ENCODE measurements at regions not wholly inside any gene's neighbourhood (a gene's known extent, or its start where the extent isn't known, plus 50 kb on each side); places are given as distances from the start of the nearest gene placed in this dataset.

- no peak for DNase-seq
These were observed 58.5 kb downstream of the MAIP1 start for GRCh38 chr2:200013906-200014305.

GRCh38 chr2:200021449-200022114 lies 66.2 kb downstream of the MAIP1 start:
- no peak for DNase-seq

GRCh38 chr2:200022511-200022910 lies 67.1 kb downstream of the MAIP1 start:
- no peak for DNase-seq

- DNase-seq, result no peak
These were observed 68.2 kb downstream of the MAIP1 start for GRCh38 chr2:200023570-200023969.

- DNase-seq, result no peak
These were observed 70.3 kb downstream of the MAIP1 start for GRCh38 chr2:200025717-200026116.

GRCh38 chr2:200026332-200027230 lies 71.2 kb downstream of the MAIP1 start:
- no peak for DNase-seq

GRCh38 chr2:200028998-200029397 lies 73.6 kb downstream of the MAIP1 start:
- DNase-seq, result no peak

GRCh38 chr2:200032895-200033294 lies 77.5 kb downstream of the MAIP1 start:
- DNase-seq, result no peak

GRCh38 chr2:200033929-200034328 lies 78.5 kb downstream of the MAIP1 start:
- DNase-seq, result no peak

- no peak for DNase-seq
These were observed 79.4 kb downstream of the MAIP1 start for GRCh38 chr2:200034816-200035215.

- no peak for DNase-seq
These were observed 84.6 kb downstream of the MAIP1 start for GRCh38 chr2:200039724-200040650.

GRCh38 chr2:200040831-200041230 lies 85.4 kb downstream of the MAIP1 start:
- DNase-seq, result no peak

- no peak for DNase-seq
These were observed 86.3 kb downstream of the MAIP1 start for GRCh38 chr2:200041639-200042038.

- no peak for DNase-seq
These were observed 86.8 kb downstream of the MAIP1 start for GRCh38 chr2:200042102-200042735.

GRCh38 chr2:200042944-200043343 lies 87.6 kb downstream of the MAIP1 start:
- no peak for DNase-seq

GRCh38 chr2:200044453-200044852 lies 89.1 kb downstream of the MAIP1 start:
- no peak for DNase-seq

- no peak for DNase-seq
These were observed 93.0 kb downstream of the MAIP1 start for GRCh38 chr2:200048421-200048820.

- DNase-seq, result no peak
These were observed 93.7 kb downstream of the MAIP1 start for GRCh38 chr2:200049086-200049485.

- no peak for DNase-seq
These were observed 95.7 kb downstream of the MAIP1 start for GRCh38 chr2:200050921-200051610.

- DNase-seq, result no peak
These were observed 96.2 kb downstream of the MAIP1 start for GRCh38 chr2:200051611-200051945.

- DNase-seq, result no peak
These were observed 97.2 kb downstream of the MAIP1 start for GRCh38 chr2:200052627-200053026.
